HG03439 (cell line): ENCODE measurements at regions not wholly inside any gene's neighbourhood (a gene's known extent, or its start where the extent isn't known, plus 50 kb on each side); places are given as distances from the start of the nearest gene placed in this dataset.

ENCODE experiments used
- ATAC-seq: cut with Tn5 transposase; IDR thresholded peaks from one replicate; pipeline ENCODE4 v1.9.1; 2021; ENCODE audit warnings: mild to moderate bottlenecking, moderate library complexity; ENCODE audit not compliant: unreplicated experiment

- no peak for ATAC-seq
These were observed 1450.7 kb upstream of the TENM3 start for GRCh38 chr4:180792541-180792940.

- ATAC-seq: no peak
These were observed 1448.9 kb upstream of the TENM3 start for GRCh38 chr4:180794333-180794732.

GRCh38 chr4:180798036-180798577, 1445.1 kb upstream of the TENM3 start:
- no peak for ATAC-seq

GRCh38 chr4:180799798-180800197, 1443.4 kb upstream of the TENM3 start:
- no peak for ATAC-seq

GRCh38 chr4:180805101-180805500, 1438.1 kb upstream of the TENM3 start:
- no peak for ATAC-seq

GRCh38 chr4:180808862-180809261, 1434.3 kb upstream of the TENM3 start:
- ATAC-seq: no peak

GRCh38 chr4:180809439-180809838, 1433.8 kb upstream of the TENM3 start:
- ATAC-seq: no peak

- ATAC-seq: no peak
These were observed 1432.6 kb upstream of the TENM3 start for GRCh38 chr4:180810581-180810980.

GRCh38 chr4:180811556-180811955, 1431.6 kb upstream of the TENM3 start:
- ATAC-seq: no peak

GRCh38 chr4:180812783-180813182, 1430.4 kb upstream of the TENM3 start:
- ATAC-seq: no peak

- no peak for ATAC-seq
These were observed 1428.3 kb upstream of the TENM3 start for GRCh38 chr4:180814875-180815417.

GRCh38 chr4:180817529-180817928, 1425.7 kb upstream of the TENM3 start:
- no peak for ATAC-seq

GRCh38 chr4:180823108-180823507, 1420.1 kb upstream of the TENM3 start:
- ATAC-seq: no peak

- no peak for ATAC-seq
These were observed 1415.8 kb upstream of the TENM3 start for GRCh38 chr4:180827232-180828009.

- no peak for ATAC-seq
These were observed 1414.7 kb upstream of the TENM3 start for GRCh38 chr4:180828455-180829018.

GRCh38 chr4:180832073-180832472, 1411.1 kb upstream of the TENM3 start:
- no peak for ATAC-seq

GRCh38 chr4:180840142-180840541, 1403.1 kb upstream of the TENM3 start:
- no peak for ATAC-seq

- no peak for ATAC-seq
These were observed 1392.8 kb upstream of the TENM3 start for GRCh38 chr4:180850318-180850940.

- no peak for ATAC-seq
These were observed 1390.5 kb upstream of the TENM3 start for GRCh38 chr4:180852738-180853137.

- ATAC-seq: no peak
These were observed 1388.0 kb upstream of the TENM3 start for GRCh38 chr4:180855184-180855583.

GRCh38 chr4:180860089-180860720, 1383.0 kb upstream of the TENM3 start:
- no peak for ATAC-seq
